CD4-positive, CD25-positive, alpha-beta regulatory T cell (primary cell): ENCODE measurements at regions not wholly inside any gene's neighbourhood (a gene's known extent, or its start where the extent isn't known, plus 50 kb on each side); places are given as distances from the start of the nearest gene placed in this dataset.
"Not testable (repeated sequence)": the region's sequence is repeated elsewhere in the genome, so short reads cannot be mapped to it uniquely, and the experiment has no call there.

Experiments used
- ATAC-seq, 2 donors: fragments of 150-1000 bp; cut with Tn5 transposase; one replicate each; pipeline ENCODE4 v1.10.0; 2021; ENCODE audit warnings: low read depth in 2 of 2, moderate number of reproducible peaks in 2 of 2, moderate library complexity in 1 of 2
- DNase-seq, 3 donors: peaks; one replicate each; pipeline versions ENCODE4 v3.0.0 to v3.0.0-alpha.2; 2012 to 2022; ENCODE audit warnings: mixed read lengths in 1 of 3
- H3K27ac ChIP-seq: one replicate; pipeline ENCODE4 v1.7.0; 2013; ENCODE audit warnings: mild to moderate bottlenecking, low read length; ENCODE audit not compliant: insufficient read depth, poor library complexity, severe bottlenecking
- H3K27me3 ChIP-seq: one replicate; pipeline ENCODE4 v1.7.0; 2013; ENCODE audit warnings: low read length; ENCODE audit not compliant: control insufficient read depth, insufficient read depth
- H3K36me3 ChIP-seq: one replicate; pipeline ENCODE4 v1.7.0; 2013; ENCODE audit warnings: mild to moderate bottlenecking, low read length, moderate library complexity; ENCODE audit not compliant: control insufficient read depth, insufficient read depth
- H3K4me1 ChIP-seq: 2 replicates; pipeline ENCODE4 v1.7.0; 2013; ENCODE audit warnings: mild to moderate bottlenecking, low read length; ENCODE audit not compliant: insufficient read depth, control insufficient read depth, poor library complexity, severe bottlenecking
- H3K4me3 ChIP-seq: one replicate; pipeline ENCODE4 v1.7.0; 2013; ENCODE audit warnings: low read depth, mild to moderate bottlenecking, low read length, moderate library complexity
- H3K9me3 ChIP-seq, 2 experiments: 1 replicate in 1 of 2; 2 replicates in 1 of 2; pipeline ENCODE4 v1.7.0; 2013; ENCODE audit warnings: low read length in 2 of 2, mild to moderate bottlenecking in 1 of 2, moderate library complexity in 1 of 2; ENCODE audit not compliant: control insufficient read depth in 2 of 2
- H3K27ac Mint-ChIP-seq, 3 donors: one replicate each; pipeline ENCODE4 v1.8.0; 2020 to 2022; ENCODE audit warnings: mild to moderate bottlenecking in 3 of 3, mixed read lengths in 3 of 3, moderate library complexity in 2 of 3
- H3K27me3 Mint-ChIP-seq: one replicate; pipeline ENCODE4 v1.8.0; 2022; ENCODE audit warnings: mild to moderate bottlenecking, mixed read lengths
- H3K36me3 Mint-ChIP-seq: one replicate; pipeline ENCODE4 v1.8.0; 2020; ENCODE audit warnings: mixed read lengths
- H3K4me1 Mint-ChIP-seq, 4 donors: one replicate each; pipeline ENCODE4 v1.8.0; 2020 to 2022; ENCODE audit warnings: mixed read lengths in 4 of 4, mild to moderate bottlenecking in 1 of 4
- H3K4me3 Mint-ChIP-seq, 4 donors: one replicate each; pipeline ENCODE4 v1.8.0; 2020 to 2022; ENCODE audit warnings: mild to moderate bottlenecking in 4 of 4, mixed read lengths in 4 of 4, moderate library complexity in 3 of 4
- H3K9me3 Mint-ChIP-seq, 7 donors: one replicate each; pipeline ENCODE4 v1.8.0; 2020 to 2022; ENCODE audit warnings: mixed read lengths in 7 of 7, mild to moderate bottlenecking in 3 of 7, moderate library complexity in 2 of 7

DNA sequence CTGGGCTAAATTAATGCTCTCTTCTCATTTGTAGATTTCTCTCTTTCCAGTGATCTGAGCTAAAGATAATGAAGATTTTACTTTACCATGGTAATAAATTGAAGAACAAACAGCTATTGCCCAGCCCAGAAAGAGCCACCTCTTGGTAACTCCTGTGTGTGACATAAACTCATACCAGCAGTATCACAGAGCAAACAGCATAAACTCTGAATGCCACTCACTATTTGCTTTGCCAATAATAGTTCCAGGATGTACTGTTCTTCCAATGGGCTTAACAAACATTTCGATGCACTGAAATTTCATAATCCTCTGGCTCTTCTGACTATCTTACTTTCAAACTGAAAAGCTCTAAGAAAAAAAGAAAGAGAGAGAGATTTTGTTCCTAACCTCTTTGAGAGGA lies 69.8 kb upstream of the RASEF start:
- no peaks in the 10 kb centered on the region for H3K4me1 ChIP-seq
- H3K4me3 Mint-ChIP-seq: no peak overlapping the region
- peaks cover 0 to 5% (median 0%) of the 10 kb centered on the region in 7 donors for H3K9me3 Mint-ChIP-seq
- no peaks in the 10 kb centered on the region for H3K9me3 ChIP-seq
- no peaks in the 10 kb centered on the region for H3K27me3 ChIP-seq
- ATAC-seq: no peak
- H3K27ac ChIP-seq: no peak overlapping the region
- no peaks in the 10 kb centered on the region for H3K36me3 ChIP-seq
- H3K4me3 ChIP-seq: no peak overlapping the region
- H3K36me3 Mint-ChIP-seq: no peaks in the 10 kb centered on the region
- H3K4me1 Mint-ChIP-seq: no peaks in the 10 kb centered on the region
- H3K27ac Mint-ChIP-seq: no peak overlapping the region
- H3K27me3 Mint-ChIP-seq: no peaks in the 10 kb centered on the region
- DNase-seq: no peak

DNA sequence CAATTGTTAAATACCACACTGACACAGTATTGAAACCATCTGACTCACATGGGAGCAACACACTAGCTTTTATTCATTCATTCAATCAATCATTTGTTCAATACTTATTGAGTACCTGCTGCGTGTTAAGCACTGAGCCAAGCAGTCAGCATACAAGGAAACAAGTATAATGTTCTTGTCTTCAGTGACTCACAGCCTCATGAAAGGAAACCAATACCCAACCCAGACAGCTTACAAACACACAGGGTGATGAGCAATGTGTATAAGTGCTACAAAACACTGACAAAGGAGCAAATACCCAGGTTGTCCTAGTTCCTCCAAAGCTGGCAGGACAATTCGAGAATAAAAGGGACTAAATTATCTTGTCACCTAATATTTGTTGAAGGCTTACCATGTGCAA lies 67.6 kb upstream of the RASEF start:
- Mint-ChIP-seq H3K36me3 (no peaks in the 10 kb centered on the region), H3K4me1 (no peaks in the 10 kb centered on the region), H3K9me3 (peaks cover 0 to 9% (median 0%) of the 10 kb centered on the region in 7 donors), H3K4me3 (no peak overlapping the region), H3K27me3 (no peaks in the 10 kb centered on the region), H3K27ac (no peak overlapping the region)
- ATAC-seq (no peak), DNase-seq (no peak)
- H3K4me3 ChIP-seq: no peak overlapping the region
- H3K27ac ChIP-seq: no peak overlapping the region
- no peaks in the 10 kb centered on the region for H3K9me3 ChIP-seq
- H3K27me3 ChIP-seq: no peaks in the 10 kb centered on the region
- no peaks in the 10 kb centered on the region for H3K4me1 ChIP-seq
- H3K36me3 ChIP-seq: no peaks in the 10 kb centered on the region

DNA sequence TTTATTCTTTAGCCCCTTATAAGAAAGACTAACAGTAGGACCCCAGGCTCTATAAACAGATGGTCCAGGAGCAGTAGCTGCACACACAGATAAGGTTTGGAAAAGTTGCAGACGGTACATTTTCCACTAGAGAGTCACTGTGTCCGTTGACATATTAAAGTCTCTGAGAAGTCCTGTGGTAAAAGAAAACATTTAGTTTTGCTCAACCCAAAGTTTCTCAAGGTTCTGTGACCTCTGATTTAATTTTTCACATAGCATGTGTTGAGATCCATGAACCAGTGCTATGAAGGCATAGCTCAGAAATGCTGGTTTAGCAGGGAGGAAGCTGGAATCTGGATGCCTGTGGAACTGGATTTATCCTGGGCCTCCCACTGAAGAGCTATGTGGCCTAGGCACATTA lies 62.7 kb upstream of the RASEF start:
- Mint-ChIP-seq H3K4me3 (no peak overlapping the region), H3K9me3 (peaks cover 0 to 9% (median 3%) of the 10 kb centered on the region in 7 donors), H3K4me1 (no peaks in the 10 kb centered on the region), H3K27me3 (no peaks in the 10 kb centered on the region), H3K36me3 (no peaks in the 10 kb centered on the region), H3K27ac (no peak overlapping the region)
- Histone ChIP-seq H3K4me3 (no peak overlapping the region), H3K9me3 (no peaks in the 10 kb centered on the region), H3K4me1 (no peaks in the 10 kb centered on the region), H3K27me3 (no peaks in the 10 kb centered on the region), H3K27ac (no peak overlapping the region), H3K36me3 (no peaks in the 10 kb centered on the region)
- DNase-seq (no peak), ATAC-seq (no peak)

DNA sequence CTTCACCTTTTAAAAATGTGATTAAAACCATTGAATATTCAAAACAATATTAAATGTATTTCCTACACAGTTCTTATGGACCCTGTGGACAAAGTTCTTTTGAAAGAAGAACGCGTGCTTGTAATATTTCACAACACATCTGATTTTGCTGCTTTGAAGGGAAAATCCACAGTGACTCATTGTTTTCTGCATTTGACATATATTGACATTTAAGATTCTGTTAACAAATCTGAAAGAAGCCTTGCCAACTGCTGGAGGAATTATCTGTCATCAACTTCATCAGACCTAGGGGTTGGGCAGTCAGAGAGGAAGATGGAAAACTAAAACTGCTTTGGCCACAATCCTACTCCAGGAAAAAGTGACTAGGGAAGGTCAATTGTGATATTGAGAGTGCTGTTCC lies 56.9 kb upstream of the RASEF start:
- H3K27ac Mint-ChIP-seq: no peak overlapping the region
- H3K36me3 Mint-ChIP-seq: no peaks in the 10 kb centered on the region
- H3K27me3 Mint-ChIP-seq: no peaks in the 10 kb centered on the region
- H3K4me1 Mint-ChIP-seq: no peaks in the 10 kb centered on the region
- Histone ChIP-seq H3K27me3 (no peaks in the 10 kb centered on the region), H3K4me3 (no peak overlapping the region), H3K36me3 (no peaks in the 10 kb centered on the region), H3K4me1 (no peaks in the 10 kb centered on the region), H3K9me3 (no peaks in the 10 kb centered on the region), H3K27ac (no peak overlapping the region)
- ATAC-seq (no peak), DNase-seq (no peak)
- H3K4me3 Mint-ChIP-seq: no peak overlapping the region
- peaks cover 0 to 6% (median 2%) of the 10 kb centered on the region in 7 donors for H3K9me3 Mint-ChIP-seq

DNA sequence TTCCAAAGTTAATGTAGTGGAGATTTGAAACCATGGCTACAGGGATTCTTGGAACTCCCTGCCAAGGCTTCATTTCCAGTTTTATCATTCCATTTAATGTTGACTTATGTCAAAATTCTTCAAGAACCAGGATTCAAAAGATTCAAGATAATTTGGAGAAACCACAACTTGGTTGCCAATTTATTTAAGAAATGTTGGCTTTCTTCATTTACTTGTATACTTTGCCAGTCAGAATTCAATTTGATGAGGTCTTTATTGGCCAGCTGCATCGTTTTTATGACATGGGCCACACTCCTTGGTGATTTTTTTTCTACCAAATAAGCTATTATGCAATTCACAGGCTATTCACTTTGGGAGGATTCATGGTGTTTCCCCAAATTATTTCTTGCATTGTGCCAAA lies 53.1 kb upstream of the RASEF start:
- Histone ChIP-seq H3K36me3 (no peaks in the 10 kb centered on the region), H3K4me3 (no peak overlapping the region), H3K27me3 (no peaks in the 10 kb centered on the region), H3K27ac (no peak overlapping the region), H3K9me3 (no peaks in the 10 kb centered on the region), H3K4me1 (no peaks in the 10 kb centered on the region)
- DNase-seq: no peak
- H3K4me3 Mint-ChIP-seq: no peak overlapping the region
- H3K27me3 Mint-ChIP-seq: no peaks in the 10 kb centered on the region
- no peaks in the 10 kb centered on the region for H3K4me1 Mint-ChIP-seq
- H3K27ac Mint-ChIP-seq: no peak overlapping the region
- H3K9me3 Mint-ChIP-seq: peaks cover 0 to 19% (median 8%) of the 10 kb centered on the region in 7 donors
- ATAC-seq: no peak
- H3K36me3 Mint-ChIP-seq: no peaks in the 10 kb centered on the region

DNA sequence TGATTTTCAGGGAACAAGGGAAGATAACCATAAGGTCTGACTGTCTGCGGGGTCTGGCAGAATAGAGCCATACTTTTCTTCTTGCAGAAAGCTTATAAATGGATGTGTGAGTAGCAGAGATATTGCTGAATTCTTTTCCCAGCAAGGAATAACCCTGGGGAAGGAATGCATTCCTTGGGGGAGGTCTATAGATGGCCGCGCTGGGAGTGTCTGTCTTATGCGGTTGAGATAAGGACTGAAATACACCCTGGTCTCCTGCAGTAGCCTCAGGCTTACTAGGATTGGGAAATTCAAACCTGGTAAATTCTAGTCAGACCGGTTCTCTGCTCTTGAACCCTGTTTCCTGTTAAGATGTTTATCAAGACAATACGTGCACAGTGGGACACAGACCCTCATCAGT lies 50.5 kb upstream of the RASEF start:
- not testable (repeated sequence) for H3K36me3 Mint-ChIP-seq, H3K27ac Mint-ChIP-seq, H3K9me3 ChIP-seq, H3K4me1 ChIP-seq, ATAC-seq, H3K4me3 Mint-ChIP-seq, H3K4me1 Mint-ChIP-seq, H3K27me3 ChIP-seq, DNase-seq, H3K4me3 ChIP-seq, H3K27ac ChIP-seq, H3K27me3 Mint-ChIP-seq, H3K36me3 ChIP-seq
- peaks cover 0 to 21% (median 5%) of the 10 kb centered on the region in 7 donors for H3K9me3 Mint-ChIP-seq
